Mucosa of descending colon (tissue), 3 donors: ENCODE measurements at regions not wholly inside any gene's neighbourhood (a gene's known extent, or its start where the extent isn't known, plus 50 kb on each side); places are given as distances from the start of the nearest gene placed in this dataset.

Source experiments
- ATAC-seq: fragments of 200-7000 bp; cut with Tn5 transposase; one replicate; pipeline ENCODE4 v1.9.1; 2020; ENCODE audit warnings: mild to moderate bottlenecking, moderate library complexity
- DNase-seq, 3 donors: peaks; one replicate each; pipeline ENCODE4 v3.0.0-alpha.2; 2020
- H3K36me3 ChIP-seq: fragments of 200-600 bp; one replicate; pipeline ENCODE4 v1.8.0; 2021; ENCODE audit warnings: low read depth, mild to moderate bottlenecking
- H3K4me1 ChIP-seq: fragments of 200-600 bp; one replicate; pipeline ENCODE4 v1.8.0; 2021; ENCODE audit warnings: low read depth, mild to moderate bottlenecking
- H3K4me3 ChIP-seq: fragments of 200-600 bp; one replicate; pipeline ENCODE4 v1.8.0; 2021; ENCODE audit warnings: mild to moderate bottlenecking
- H3K9me3 ChIP-seq: fragments of 200-600 bp; one replicate; pipeline ENCODE4 v1.8.0; 2021; ENCODE audit warnings: mild to moderate bottlenecking
- intact Hi-C, 2 donors: fragments of 100-400 bp; cut with DNase I in 1 of 2; cut with micrococcal nuclease in 1 of 2; formaldehyde crosslinking; loops; one replicate each; pipeline versions ENCODE4 v1.11.0 to v1.11.1; 2022; cut with DNase I, micrococcal nuclease
- TF ChIP-seq, protein P1 (sequence below): fragments of 200-600 bp; IDR thresholded peaks from one replicate; pipeline ENCODE4 v1.8.0; 2022; ENCODE audit warnings: antibody characterized with exemption, mild to moderate bottlenecking
- donor health status: DM: no; HTN: no; CAD: no; lungs with moderate emphysema.
- donor health status: DM: no; HTN: no; CAD: no.
- donor health status: DM: no; HTN: yes; CAD: no.

DNA sequence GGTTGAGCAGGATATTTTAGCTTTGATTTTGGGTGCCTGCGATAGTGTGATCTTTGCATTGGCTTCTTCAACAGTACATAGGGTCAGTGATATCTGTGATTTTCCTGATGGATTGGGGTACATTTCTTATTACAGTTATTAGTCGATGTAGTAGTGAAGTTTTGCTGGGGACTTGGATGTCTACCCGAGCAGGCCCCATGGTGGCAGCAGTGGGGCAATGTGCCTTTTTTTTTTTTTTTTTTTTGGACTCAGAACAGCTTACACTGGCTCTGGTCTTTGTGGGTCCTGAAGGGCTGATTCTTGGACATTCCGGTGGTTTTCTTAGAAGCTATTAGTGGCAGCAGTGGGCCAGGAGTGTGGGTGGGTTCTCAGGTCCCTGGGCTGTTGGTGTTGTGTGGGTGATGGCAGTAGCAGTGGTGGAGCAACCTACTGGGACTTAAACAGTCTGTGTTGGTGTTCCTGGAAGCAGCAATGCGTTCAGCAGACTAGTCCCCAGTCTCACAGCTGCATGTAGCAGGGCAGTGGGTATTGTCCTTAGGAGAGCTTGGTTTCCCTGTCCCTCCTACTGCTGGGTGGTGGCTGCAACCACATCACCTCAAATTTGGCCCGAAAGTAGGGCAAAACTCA is 53.7 kb upstream of the SLC4A10 start:
- Histone ChIP-seq H3K4me3 (no peak overlapping the region), H3K4me1 (no peaks in the 10 kb centered on the region), H3K9me3 (peaks cover under 1% of the 10 kb centered on the region), H3K36me3 (no peaks in the 10 kb centered on the region)
- ATAC-seq = no peak
- DNase-seq = no peak
- intact Hi-C loops = no loop called here
- TF ChIP-seq, protein P1, sequence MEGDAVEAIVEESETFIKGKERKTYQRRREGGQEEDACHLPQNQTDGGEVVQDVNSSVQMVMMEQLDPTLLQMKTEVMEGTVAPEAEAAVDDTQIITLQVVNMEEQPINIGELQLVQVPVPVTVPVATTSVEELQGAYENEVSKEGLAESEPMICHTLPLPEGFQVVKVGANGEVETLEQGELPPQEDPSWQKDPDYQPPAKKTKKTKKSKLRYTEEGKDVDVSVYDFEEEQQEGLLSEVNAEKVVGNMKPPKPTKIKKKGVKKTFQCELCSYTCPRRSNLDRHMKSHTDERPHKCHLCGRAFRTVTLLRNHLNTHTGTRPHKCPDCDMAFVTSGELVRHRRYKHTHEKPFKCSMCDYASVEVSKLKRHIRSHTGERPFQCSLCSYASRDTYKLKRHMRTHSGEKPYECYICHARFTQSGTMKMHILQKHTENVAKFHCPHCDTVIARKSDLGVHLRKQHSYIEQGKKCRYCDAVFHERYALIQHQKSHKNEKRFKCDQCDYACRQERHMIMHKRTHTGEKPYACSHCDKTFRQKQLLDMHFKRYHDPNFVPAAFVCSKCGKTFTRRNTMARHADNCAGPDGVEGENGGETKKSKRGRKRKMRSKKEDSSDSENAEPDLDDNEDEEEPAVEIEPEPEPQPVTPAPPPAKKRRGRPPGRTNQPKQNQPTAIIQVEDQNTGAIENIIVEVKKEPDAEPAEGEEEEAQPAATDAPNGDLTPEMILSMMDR = no peak

DNA sequence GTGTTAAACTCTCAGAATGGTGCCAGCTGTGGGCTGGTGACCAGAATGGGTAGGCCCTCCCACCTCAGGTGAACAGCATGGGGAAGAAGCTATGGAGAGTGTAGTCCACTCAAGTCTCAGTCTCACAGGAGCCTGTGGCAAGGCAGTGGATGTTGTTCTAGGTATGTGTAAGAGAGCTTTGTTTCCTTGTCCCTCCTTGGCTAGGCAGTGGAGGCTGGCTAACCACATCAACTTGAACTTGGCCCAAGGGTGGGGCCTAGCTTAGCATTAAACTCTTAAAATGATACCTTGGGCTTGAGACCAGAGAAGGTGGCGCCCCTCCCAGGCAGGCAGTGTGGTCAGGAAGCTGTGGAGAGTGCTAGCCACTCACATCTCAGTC is 53.2 kb upstream of the SLC4A10 start:
- ATAC-seq = peak; percentile 28
- TF ChIP-seq, protein P1 = no peak
- intact Hi-C loops = no loop called here

More for the DNA sequence above, 53.2 kb upstream of the SLC4A10 start:
- Histone ChIP-seq H3K36me3 (no peaks in the 10 kb centered on the region), H3K9me3 (no peaks in the 10 kb centered on the region), H3K4me3 (no peak overlapping the region), H3K4me1 (no peaks in the 10 kb centered on the region)
- peak in 1 of 3 donors; percentile 7 for DNase-seq
